ENCODE measurements at regions not wholly inside any gene's neighbourhood (a gene's known extent, or its start where the extent isn't known, plus 50 kb on each side); places are given as distances from the start of the nearest gene placed in this dataset.

GRCh38 chr4:74523096-74523495 is 78.2 kb downstream of the AREG start:
- no peak for TF ChIP-seq ARNT (IDR thresholded peaks at IDR 0.05)
- TF ChIP-seq LEF1 (IDR thresholded peaks at IDR 0.05; ENCODE audit: borderline replicate concordance), result no peak
- no peak for TF ChIP-seq NFRKB (IDR thresholded peaks at IDR 0.05)
- TF ChIP-seq BHLHE40 (IDR thresholded peaks at IDR 0.05; ENCODE audit: borderline replicate concordance), result no peak
